ENCODE measurements at regions not wholly inside any gene's neighbourhood (a gene's known extent, or its start where the extent isn't known, plus 50 kb on each side); places are given as distances from the start of the nearest gene placed in this dataset.

DNA sequence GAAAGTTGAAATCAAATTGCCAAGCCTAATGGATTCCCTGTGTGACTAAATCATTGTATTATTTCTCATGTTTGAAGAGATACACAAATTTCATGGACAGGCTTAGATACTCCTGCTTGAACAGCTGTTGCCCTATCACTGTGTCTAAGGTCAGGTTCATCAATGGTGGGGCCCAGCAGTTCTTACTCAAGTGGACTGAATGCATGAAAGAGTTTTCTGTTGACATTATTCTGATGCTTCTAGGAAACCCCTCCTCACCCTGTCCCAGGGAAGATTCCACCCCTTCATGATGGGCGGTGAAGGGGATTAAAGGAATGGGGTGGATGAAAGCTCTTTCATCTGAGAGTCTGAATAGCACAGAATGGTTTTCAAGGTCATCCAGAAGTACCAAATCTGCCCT, 148.8 kb downstream of the INO80D start:
- DNase-seq: no peak

DNA sequence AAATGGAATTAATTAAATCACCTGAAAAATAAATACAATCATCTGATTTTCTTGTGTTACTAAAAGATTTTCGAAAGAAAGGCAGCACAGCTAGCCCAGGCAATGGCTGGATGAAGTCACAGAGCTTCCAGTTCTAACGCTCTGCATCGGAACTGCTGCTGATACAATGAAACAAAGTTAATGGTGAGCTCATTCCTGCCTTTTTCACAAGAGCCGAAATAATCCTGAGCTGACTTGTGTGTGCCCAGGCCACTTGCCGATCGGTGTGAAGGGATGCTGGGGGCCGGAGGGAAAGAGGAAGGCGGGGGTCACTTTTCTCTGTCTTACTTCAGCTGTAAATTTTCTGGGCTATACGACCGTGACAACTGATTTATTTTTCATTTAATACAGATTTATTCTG, 149.5 kb downstream of the INO80D start:
- no peak for DNase-seq

DNA sequence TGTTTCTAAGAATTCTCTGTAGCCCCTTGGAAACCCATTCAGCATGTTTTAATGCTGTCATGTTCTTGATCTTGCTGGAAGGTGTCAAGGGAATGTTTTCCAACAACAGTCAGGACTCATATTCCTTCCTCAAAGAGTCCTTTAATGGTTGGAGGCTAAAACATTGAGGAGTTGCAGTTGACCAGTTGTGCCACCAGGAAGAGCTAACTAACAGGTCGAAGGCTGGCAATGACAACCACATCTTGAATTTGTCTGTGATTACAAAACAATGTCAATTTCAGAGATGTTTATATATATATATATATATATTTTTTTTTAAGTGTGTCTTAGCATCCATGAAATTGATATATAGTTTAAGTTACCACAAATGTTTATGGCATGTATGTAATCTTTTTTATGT, 151.5 kb downstream of the INO80D start:
- no peak for DNase-seq

DNA sequence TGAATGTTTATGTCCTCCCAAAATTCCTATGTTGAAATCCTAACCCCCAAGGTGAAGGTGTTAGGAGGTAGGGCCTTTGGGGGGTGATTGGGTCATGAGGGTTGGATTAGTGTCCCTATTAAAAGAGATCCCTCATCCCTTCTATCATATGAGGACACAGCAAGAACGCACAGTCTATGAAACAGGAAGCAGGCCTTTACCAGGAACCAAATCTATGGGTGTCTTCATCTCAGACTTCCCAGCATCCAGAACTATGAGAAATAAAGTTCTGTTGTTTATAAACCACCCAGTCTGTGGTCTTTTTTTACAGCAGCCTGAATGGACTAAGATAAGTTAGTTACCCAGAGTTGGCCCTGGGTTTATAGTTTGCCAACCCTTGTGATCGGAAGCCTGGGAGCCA, 153.1 kb downstream of the INO80D start:
- DNase-seq: no peak

DNA sequence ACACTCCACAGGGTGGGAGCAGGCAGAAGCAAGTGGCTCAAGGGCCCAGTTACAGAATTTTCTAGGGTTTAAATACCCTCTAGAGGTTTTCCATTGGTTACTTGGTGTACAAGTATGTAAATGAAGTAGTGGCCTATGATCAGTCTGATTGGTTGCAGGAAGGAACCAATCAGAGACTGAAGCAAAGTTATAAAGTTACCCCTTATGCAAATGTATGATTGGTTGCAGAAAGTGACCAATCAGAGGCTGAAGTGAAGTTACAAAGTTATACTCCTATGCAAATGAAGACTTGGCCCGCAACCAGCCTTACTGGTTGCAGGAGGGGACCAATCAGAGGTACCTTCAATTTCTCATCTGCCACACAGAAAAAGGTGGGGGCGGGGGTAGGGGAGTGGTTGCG, 154.6 kb downstream of the INO80D start:
- no peak for DNase-seq

- DNase-seq: no peak
Observed at GRCh38 chr2:205930209-205930608, 155.8 kb downstream of the INO80D start.

- no peak for DNase-seq
Observed at GRCh38 chr2:205929246-205929942, 156.6 kb downstream of the INO80D start.

GRCh38 chr2:205925373-205926337, 160.3 kb downstream of the INO80D start:
- peak; percentile 16 for DNase-seq

GRCh38 chr2:205924676-205925075, 161.3 kb downstream of the INO80D start:
- no peak for DNase-seq

DNA sequence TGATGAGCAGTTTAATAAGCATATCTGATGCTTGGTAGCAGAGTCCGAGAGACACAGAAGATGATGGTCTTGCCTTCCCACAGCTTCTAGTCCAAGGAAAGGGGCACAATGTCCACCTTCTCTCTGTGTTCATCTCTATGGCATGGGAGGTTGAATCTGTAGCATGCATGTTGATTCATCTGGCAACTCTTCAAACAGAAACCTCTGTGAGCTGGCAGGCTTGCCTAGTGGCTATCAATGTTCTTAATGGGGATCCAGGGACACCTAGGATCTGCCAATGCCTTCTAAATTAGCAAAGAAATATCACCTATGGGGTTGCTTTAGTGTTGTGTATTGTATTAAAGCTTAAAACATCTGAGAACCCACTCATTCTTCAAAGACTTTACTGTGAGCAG, 170.8 kb downstream of the INO80D start:
- DNase-seq: no peak

DNA sequence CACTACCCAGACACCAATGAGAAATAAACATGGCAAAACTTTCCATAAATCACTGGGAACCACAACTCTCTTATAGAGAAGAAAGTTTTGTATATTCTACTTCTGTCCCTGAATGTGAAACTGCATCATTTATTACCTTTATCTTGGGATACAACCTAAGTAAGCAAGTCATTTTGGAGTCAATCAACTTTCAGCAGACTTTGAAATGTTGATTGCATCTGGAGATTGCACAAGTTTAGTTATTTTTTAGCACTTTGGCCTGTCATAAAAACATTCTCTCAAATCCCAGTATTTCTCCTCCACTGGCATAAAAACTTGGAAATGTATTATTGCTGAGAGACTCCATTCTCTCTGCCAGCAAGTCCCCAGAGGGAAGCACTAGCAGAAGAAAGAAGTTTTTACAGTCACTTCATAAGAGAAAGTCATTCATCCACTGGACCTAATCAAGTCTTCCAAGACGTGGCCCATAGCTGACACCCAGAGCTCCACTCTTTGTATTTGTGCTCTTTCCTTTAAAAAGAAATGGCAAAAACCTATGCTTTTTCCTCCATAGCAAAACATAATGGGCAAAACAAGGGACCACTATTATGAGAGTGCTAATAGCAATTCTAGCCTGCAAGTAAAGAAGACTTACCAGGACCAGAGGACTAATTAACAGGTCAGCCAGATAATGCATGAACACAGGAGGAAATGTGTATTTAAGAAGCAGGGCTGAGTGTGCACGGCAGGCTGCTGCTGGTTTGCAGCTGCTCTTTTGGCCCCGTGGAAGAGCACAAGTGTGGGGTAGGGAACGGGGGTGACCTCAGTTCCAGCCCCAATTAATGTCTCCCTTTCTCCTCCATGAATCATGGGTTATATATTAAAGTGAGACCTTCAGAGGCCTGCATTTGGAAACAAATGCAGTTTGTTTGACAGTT, 171.5 kb downstream of the INO80D start:
- DNase-seq: no peak

DNA sequence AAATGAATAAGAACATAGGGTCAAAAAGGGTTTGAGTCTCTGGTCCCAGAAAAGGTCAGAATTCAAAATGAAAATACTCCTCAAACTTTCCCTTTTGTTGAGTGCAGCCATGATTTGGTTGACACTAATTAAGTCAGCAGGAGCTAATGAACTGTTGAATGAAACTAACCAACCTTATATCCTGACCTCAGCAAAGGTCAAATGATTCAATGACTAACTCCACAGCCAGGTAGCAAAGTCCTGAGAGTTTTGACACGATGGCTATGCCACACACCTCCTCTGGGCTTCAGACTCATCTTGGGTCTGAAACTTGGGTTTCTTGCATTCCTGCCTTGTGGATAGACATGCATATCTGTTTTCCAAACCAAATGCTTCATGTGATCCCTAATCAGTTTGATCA, 172.3 kb downstream of the INO80D start:
- no peak for DNase-seq

DNA sequence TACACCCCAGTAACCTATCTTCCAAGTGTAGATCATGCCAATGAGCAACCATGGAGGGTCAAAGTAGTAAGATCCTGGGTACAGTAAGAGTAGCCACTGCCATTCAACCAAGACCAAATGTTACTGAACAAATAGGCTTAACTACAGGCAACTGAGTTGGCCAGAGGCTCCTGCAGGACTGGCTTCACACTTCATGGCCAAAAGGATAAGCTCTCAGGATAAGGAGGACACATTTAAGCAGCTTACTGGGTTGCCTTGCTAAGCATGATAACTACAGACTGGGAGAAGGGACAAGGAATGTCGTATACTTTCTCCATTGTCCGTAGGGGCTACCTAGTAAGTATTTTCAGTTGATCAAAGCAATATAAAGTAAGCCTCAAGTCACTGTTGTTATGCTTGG, 174.7 kb downstream of the INO80D start:
- no peak for DNase-seq

- no peak for DNase-seq
Observed at GRCh38 chr2:205909184-205909572, 176.8 kb downstream of the INO80D start.

GRCh38 chr2:205908212-205909183, 177.5 kb downstream of the INO80D start:
- DNase-seq: no peak

DNA sequence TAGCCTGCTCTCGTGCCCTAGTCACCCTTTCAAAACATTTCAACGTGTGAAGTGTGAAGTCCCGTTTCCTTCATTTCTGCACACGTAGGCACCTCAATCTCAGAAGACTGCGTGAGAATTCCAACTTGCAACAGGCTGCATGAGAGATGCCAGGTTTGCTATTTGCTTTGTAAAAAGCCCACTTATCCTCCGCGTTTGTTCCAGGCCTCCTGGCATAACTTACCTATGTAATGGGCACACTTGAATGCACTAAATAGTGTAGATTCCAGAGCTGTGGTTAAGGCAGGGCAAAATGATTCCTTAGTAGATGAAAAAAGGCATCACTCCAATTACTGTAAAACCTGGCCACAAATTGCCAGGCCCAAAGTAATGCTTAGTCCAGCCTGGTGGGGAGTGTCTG, 179.6 kb downstream of the INO80D start:
- DNase-seq: no peak

DNA sequence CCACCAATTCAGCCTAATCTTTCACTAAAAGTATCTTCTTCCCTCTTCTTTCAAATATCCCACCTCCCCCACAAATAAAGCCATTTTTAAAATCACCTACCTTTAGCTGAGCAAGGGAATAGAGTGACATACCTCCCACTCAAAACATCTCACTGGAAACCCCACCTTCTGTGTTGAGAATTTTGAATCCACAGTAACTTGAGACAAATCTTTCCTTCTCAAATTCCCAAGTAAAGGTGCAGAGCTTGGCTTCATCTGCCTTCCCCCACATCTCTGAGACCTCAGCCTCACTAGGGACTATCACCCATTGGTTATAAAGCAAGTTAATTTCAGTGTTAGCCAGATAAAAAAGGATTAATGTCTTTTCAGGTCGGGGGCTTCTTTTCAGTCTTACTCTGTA, 180.4 kb downstream of the INO80D start:
- no peak for DNase-seq

- DNase-seq: no peak
Observed at GRCh38 chr2:205904873-205905272, 181.1 kb downstream of the INO80D start.

GRCh38 chr2:205903549-205904129, 182.3 kb downstream of the INO80D start:
- DNase-seq: no peak

DNA sequence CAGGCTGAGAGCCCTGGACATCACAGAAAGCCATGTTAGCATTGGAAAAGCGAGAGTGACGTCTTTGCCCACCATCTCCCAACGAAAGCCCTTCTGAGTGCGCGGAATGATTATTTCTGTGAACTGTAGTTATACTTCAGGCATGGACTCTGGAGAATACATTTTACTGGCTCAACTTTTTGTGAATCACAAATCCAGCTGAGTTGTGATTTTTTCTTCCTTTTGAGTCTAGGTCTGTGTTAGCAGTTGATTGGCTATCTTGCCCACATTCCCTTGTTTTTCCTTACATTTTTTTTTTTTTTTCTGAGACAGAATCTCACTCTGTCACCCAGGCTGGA, 183.1 kb downstream of the INO80D start:
- no peak for DNase-seq

- no peak for DNase-seq
Observed at GRCh38 chr2:205902041-205902899, 183.7 kb downstream of the INO80D start.
